HEK293 (cell line): ENCODE measurements at regions not wholly inside any gene's neighbourhood (a gene's known extent, or its start where the extent isn't known, plus 50 kb on each side); places are given as distances from the start of the nearest gene placed in this dataset.

Experiments used
- GLI2 ChIP-seq: fragments of 450-650 bp; formaldehyde crosslinking; IDR thresholded peaks from 2 replicates; pipeline ENCODE4; 2017; ENCODE audit warnings: missing biosample characterization, missing genetic modification characterization, low read depth, borderline replicate concordance
- PATZ1 ChIP-seq: fragments of 450-650 bp; formaldehyde crosslinking; IDR thresholded peaks from 2 replicates; pipeline ENCODE4 v1.5.1; 2016; ENCODE audit warnings: missing biosample characterization, missing genetic modification characterization
- ZEB2 ChIP-seq: fragments of 450-650 bp; formaldehyde crosslinking; IDR thresholded peaks from 2 replicates; pipeline ENCODE4 v1.5.1; 2016; ENCODE audit warnings: missing biosample characterization, missing genetic modification characterization
- ZNF184 ChIP-seq: fragments of 450-650 bp; IDR thresholded peaks from 2 replicates; pipeline ENCODE4 v1.5.1; 2018; ENCODE audit warnings: missing biosample characterization, mild to moderate bottlenecking, missing genetic modification characterization
- ZNF223 ChIP-seq: fragments of 450-650 bp; formaldehyde crosslinking; IDR thresholded peaks from 2 replicates; pipeline ENCODE4 v1.5.1; 2016; ENCODE audit warnings: missing biosample characterization, missing genetic modification characterization
- ZNF292 ChIP-seq: fragments of 450-650 bp; formaldehyde crosslinking; IDR thresholded peaks from 2 replicates; pipeline ENCODE4 v1.5.1; 2016; ENCODE audit warnings: low read depth, missing biosample characterization, missing genetic modification characterization, borderline replicate concordance
- ZNF560 ChIP-seq: fragments of 450-650 bp; formaldehyde crosslinking; IDR thresholded peaks from 2 replicates; pipeline ENCODE4 v1.5.1; 2017; ENCODE audit warnings: missing biosample characterization, missing genetic modification characterization, borderline replicate concordance
- ZNF768 ChIP-seq: fragments of 450-650 bp; formaldehyde crosslinking; IDR thresholded peaks from 2 replicates; pipeline ENCODE4 v1.5.1; 2018; ENCODE audit warnings: missing biosample characterization, mild to moderate bottlenecking, missing genetic modification characterization
- TF ChIP-seq, protein P1 (sequence below): fragments of 450-650 bp; formaldehyde crosslinking; IDR thresholded peaks from 2 replicates; pipeline ENCODE4 v1.5.1; 2016; ENCODE audit warnings: missing biosample characterization, missing genetic modification characterization

- TF ChIP-seq, protein P1, sequence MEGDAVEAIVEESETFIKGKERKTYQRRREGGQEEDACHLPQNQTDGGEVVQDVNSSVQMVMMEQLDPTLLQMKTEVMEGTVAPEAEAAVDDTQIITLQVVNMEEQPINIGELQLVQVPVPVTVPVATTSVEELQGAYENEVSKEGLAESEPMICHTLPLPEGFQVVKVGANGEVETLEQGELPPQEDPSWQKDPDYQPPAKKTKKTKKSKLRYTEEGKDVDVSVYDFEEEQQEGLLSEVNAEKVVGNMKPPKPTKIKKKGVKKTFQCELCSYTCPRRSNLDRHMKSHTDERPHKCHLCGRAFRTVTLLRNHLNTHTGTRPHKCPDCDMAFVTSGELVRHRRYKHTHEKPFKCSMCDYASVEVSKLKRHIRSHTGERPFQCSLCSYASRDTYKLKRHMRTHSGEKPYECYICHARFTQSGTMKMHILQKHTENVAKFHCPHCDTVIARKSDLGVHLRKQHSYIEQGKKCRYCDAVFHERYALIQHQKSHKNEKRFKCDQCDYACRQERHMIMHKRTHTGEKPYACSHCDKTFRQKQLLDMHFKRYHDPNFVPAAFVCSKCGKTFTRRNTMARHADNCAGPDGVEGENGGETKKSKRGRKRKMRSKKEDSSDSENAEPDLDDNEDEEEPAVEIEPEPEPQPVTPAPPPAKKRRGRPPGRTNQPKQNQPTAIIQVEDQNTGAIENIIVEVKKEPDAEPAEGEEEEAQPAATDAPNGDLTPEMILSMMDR = no peak
- TF ChIP-seq ZNF223 (no peak), ZNF560 (tag by site-specific recombination) (no peak), GLI2 (tag by site-specific recombination) (no peak), ZEB2 (no peak), ZNF292 (tag by site-specific recombination) (no peak), ZNF184 (tag by site-specific recombination) (no peak), ZNF768 (tag by site-specific recombination) (no peak), PATZ1 (tag by site-specific recombination) (no peak)
Measured at GRCh38 chr4:162959046-162959445, 207.6 kb downstream of the NAF1 start.
